ENCODE measurements at regions not wholly inside any gene's neighbourhood (a gene's known extent, or its start where the extent isn't known, plus 50 kb on each side); places are given as distances from the start of the nearest gene placed in this dataset.

DNA sequence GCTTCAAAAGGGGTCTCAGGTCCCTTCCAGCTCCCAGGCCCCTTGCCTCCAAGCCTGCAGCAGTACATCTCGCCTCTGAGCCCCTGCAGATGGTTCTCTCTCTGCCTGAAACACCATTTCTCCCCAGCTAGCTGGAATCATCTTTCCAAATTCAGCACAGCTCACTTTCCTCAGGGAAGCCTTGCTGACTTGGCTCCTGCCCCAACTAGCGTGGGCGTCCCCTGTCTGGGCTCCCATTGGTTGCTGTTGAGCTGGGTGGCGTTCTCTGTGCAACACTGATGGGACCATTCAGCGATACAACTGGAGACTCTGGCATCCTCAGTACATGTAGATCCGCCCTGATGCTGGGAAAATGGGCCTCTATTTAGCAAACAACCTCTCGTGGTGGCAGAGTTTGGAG is 141.3 kb upstream of the IGSF21 start:
- Histone ChIP-seq H3K36me3 (ENCODE audit: low read length) (no peaks in the 10 kb centered on the region), H3K27me3 (ENCODE audit: low read length) (no peaks in the 10 kb centered on the region), H3K27ac (ENCODE audit: low read depth, low read length) (no peak overlapping the region), H3K4me2 (ENCODE audit: low read depth, low read length, poor library complexity, severe bottlenecking) (no peak overlapping the region), H3K79me2 (ENCODE audit: insufficient read depth, low read length) (no peaks in the 10 kb centered on the region), H3K9ac (ENCODE audit: low read length) (no peak overlapping the region), H3F3A (ENCODE audit: insufficient read depth) (no peaks in the 10 kb centered on the region), H3K9me3 (ENCODE audit: insufficient read depth, low read length) (no peaks in the 10 kb centered on the region), H3K9me2 (replicated peaks; ENCODE audit: insufficient read depth, low read length) (no peaks in the 10 kb centered on the region), H3K4me3 (ENCODE audit: insufficient read depth, low read length, poor library complexity, severe bottlenecking) (no peak overlapping the region), H4K20me1 (ENCODE audit: low read depth, low read length) (no peaks in the 10 kb centered on the region), H2AFZ (ENCODE audit: low read depth, low read length, severe bottlenecking) (no peak overlapping the region)
- TF ChIP-seq, protein P1, sequence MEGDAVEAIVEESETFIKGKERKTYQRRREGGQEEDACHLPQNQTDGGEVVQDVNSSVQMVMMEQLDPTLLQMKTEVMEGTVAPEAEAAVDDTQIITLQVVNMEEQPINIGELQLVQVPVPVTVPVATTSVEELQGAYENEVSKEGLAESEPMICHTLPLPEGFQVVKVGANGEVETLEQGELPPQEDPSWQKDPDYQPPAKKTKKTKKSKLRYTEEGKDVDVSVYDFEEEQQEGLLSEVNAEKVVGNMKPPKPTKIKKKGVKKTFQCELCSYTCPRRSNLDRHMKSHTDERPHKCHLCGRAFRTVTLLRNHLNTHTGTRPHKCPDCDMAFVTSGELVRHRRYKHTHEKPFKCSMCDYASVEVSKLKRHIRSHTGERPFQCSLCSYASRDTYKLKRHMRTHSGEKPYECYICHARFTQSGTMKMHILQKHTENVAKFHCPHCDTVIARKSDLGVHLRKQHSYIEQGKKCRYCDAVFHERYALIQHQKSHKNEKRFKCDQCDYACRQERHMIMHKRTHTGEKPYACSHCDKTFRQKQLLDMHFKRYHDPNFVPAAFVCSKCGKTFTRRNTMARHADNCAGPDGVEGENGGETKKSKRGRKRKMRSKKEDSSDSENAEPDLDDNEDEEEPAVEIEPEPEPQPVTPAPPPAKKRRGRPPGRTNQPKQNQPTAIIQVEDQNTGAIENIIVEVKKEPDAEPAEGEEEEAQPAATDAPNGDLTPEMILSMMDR (IDR thresholded peaks at IDR 0.05; ENCODE audit: insufficient read depth, low read length, poor library complexity, severe bottlenecking) = no peak
- no peak for TF ChIP-seq EZH2phosphoT487 (conservative IDR thresholded peaks at IDR 0.05; ENCODE audit: low read length)

DNA sequence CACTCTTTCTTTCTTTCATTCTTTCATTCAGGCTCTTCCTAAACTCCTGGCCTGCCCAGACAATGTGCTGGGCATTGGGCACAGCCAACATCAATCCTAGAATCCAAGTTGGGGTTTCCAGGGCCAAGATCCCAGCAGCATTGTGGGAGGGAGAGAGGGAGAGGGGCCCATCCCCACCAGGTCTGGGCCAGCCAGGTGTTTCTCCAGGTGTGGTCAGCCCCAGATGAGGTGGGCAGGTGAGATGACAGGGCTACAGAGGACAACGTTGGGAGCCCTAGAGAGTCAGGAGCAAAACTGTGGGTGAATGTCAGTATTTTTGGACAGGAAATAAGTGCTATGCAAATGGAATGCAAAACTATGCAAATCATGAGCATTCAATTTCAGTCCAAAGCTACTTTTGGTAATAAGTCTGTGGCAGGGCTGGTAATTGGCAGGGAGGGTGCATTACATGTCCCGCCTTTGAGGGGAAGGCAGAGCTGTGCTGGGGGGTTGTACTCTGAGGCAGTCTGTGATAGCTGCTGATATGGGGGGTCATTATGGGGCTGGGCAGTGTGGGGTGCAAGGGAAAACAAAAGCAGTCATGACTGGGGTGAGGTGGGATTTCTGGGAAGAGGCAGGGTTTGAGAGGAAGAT is 139.9 kb upstream of the IGSF21 start:
- no peaks in the 10 kb centered on the region for H3K79me2 ChIP-seq (ENCODE audit: insufficient read depth, low read length)
- no peaks in the 10 kb centered on the region for H3K9me3 ChIP-seq (ENCODE audit: insufficient read depth, low read length)
- TF ChIP-seq, protein P1 (IDR thresholded peaks at IDR 0.05; ENCODE audit: insufficient read depth, low read length, poor library complexity, severe bottlenecking) = no peak
- no peak for TF ChIP-seq EZH2phosphoT487 (conservative IDR thresholded peaks at IDR 0.05; ENCODE audit: low read length)
- H2AFZ ChIP-seq (ENCODE audit: low read depth, low read length, severe bottlenecking) = no peak overlapping the region
- no peaks in the 10 kb centered on the region for H3K27me3 ChIP-seq (ENCODE audit: low read length)
- no peaks in the 10 kb centered on the region for H4K20me1 ChIP-seq (ENCODE audit: low read depth, low read length)
- H3F3A ChIP-seq (ENCODE audit: insufficient read depth) = no peaks in the 10 kb centered on the region
- H3K4me2 ChIP-seq (ENCODE audit: low read depth, low read length, poor library complexity, severe bottlenecking) = no peak overlapping the region
- H3K9me2 ChIP-seq (replicated peaks; ENCODE audit: insufficient read depth, low read length) = no peaks in the 10 kb centered on the region
- H3K27ac ChIP-seq (ENCODE audit: low read depth, low read length) = no peak overlapping the region
- no peak overlapping the region for H3K4me3 ChIP-seq (ENCODE audit: insufficient read depth, low read length, poor library complexity, severe bottlenecking)
- no peak overlapping the region for H3K9ac ChIP-seq (ENCODE audit: low read length)
- H3K36me3 ChIP-seq (ENCODE audit: low read length) = no peaks in the 10 kb centered on the region

DNA sequence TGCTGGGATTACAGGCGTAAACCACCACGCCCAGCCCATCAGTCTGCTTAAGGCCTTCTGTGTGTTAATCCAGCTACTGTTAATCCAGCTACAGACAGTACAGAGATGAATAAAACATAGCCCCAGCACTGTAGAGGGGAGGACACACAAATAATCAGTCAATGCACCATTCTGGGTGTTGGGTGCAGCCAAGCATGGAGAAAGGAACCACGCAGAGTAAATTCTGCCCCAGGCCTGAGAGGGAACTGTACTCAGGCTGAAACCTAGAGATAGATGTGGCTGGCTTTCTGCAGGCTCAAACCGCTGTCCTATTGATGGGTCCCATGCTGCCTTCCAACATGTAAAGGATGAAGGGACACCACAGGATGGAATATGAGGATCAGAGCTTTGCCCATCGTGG is 136.8 kb upstream of the IGSF21 start:
- Histone ChIP-seq H3K9me2 (replicated peaks; ENCODE audit: insufficient read depth, low read length) (no peaks in the 10 kb centered on the region), H4K20me1 (ENCODE audit: low read depth, low read length) (no peaks in the 10 kb centered on the region), H3K4me2 (ENCODE audit: low read depth, low read length, poor library complexity, severe bottlenecking) (no peak overlapping the region), H3K79me2 (ENCODE audit: insufficient read depth, low read length) (no peaks in the 10 kb centered on the region), H2AFZ (ENCODE audit: low read depth, low read length, severe bottlenecking) (no peak overlapping the region), H3K9me3 (ENCODE audit: insufficient read depth, low read length) (no peaks in the 10 kb centered on the region), H3K36me3 (ENCODE audit: low read length) (no peaks in the 10 kb centered on the region), H3K4me3 (ENCODE audit: insufficient read depth, low read length, poor library complexity, severe bottlenecking) (no peak overlapping the region), H3K27me3 (ENCODE audit: low read length) (no peaks in the 10 kb centered on the region), H3K27ac (ENCODE audit: low read depth, low read length) (no peak overlapping the region), H3F3A (ENCODE audit: insufficient read depth) (no peaks in the 10 kb centered on the region), H3K9ac (ENCODE audit: low read length) (no peak overlapping the region)
- TF ChIP-seq, protein P1 (IDR thresholded peaks at IDR 0.05; ENCODE audit: insufficient read depth, low read length, poor library complexity, severe bottlenecking) = no peak
- TF ChIP-seq EZH2phosphoT487 (conservative IDR thresholded peaks at IDR 0.05; ENCODE audit: low read length) = no peak

Data from SU-DHL-6 (cell line).